ENCODE measurements at regions not wholly inside any gene's neighbourhood (a gene's known extent, or its start where the extent isn't known, plus 50 kb on each side); places are given as distances from the start of the nearest gene placed in this dataset.

- DNase-seq, result no peak
These were observed 200.3 kb upstream of the FAM83B start for GRCh38 chr6:54646069-54646950.

- no peak for DNase-seq
These were observed 199.5 kb upstream of the FAM83B start for GRCh38 chr6:54646951-54647664.

GRCh38 chr6:54654381-54654780, 192.2 kb upstream of the FAM83B start:
- DNase-seq, result no peak

GRCh38 chr6:54655162-54655561, 191.4 kb upstream of the FAM83B start:
- no peak for DNase-seq

GRCh38 chr6:54665278-54665677, 181.3 kb upstream of the FAM83B start:
- no peak for DNase-seq

- DNase-seq, result no peak
These were observed 166.0 kb upstream of the FAM83B start for GRCh38 chr6:54680531-54680930.

GRCh38 chr6:54681267-54681666, 165.3 kb upstream of the FAM83B start:
- DNase-seq, result no peak

- no peak for DNase-seq
These were observed 164.6 kb upstream of the FAM83B start for GRCh38 chr6:54681987-54682386.

- DNase-seq, result no peak
These were observed 157.0 kb upstream of the FAM83B start for GRCh38 chr6:54689620-54690019.

- DNase-seq, result no peak
These were observed 156.0 kb upstream of the FAM83B start for GRCh38 chr6:54690596-54690995.

- DNase-seq, result no peak
These were observed 151.5 kb upstream of the FAM83B start for GRCh38 chr6:54694928-54695532.

GRCh38 chr6:54695815-54696214, 150.8 kb upstream of the FAM83B start:
- peak; percentile 78 to 85 for DNase-seq

GRCh38 chr6:54697424-54697823, 149.1 kb upstream of the FAM83B start:
- DNase-seq, result no peak

GRCh38 chr6:54698974-54699373, 147.6 kb upstream of the FAM83B start:
- no peak for DNase-seq

GRCh38 chr6:54700158-54700557, 146.4 kb upstream of the FAM83B start:
- no peak for DNase-seq

- DNase-seq, result no peak
These were observed 143.8 kb upstream of the FAM83B start for GRCh38 chr6:54702772-54703171.

GRCh38 chr6:54706391-54706790, 140.2 kb upstream of the FAM83B start:
- no peak for DNase-seq

GRCh38 chr6:54706844-54707605, 139.5 kb upstream of the FAM83B start:
- no peak for DNase-seq

- no peak for DNase-seq
These were observed 136.1 kb upstream of the FAM83B start for GRCh38 chr6:54710456-54710855.

GRCh38 chr6:54716010-54716409, 130.6 kb upstream of the FAM83B start:
- no peak for DNase-seq

GRCh38 chr6:54716877-54717276, 129.7 kb upstream of the FAM83B start:
- DNase-seq, result no peak

- DNase-seq, result peak; percentile 34 to 46
These were observed 128.6 kb upstream of the FAM83B start for GRCh38 chr6:54717849-54718455.

Measured in Kasumi-1 (cell line).